ENCODE measurements at regions not wholly inside any gene's neighbourhood (a gene's known extent, or its start where the extent isn't known, plus 50 kb on each side); places are given as distances from the start of the nearest gene placed in this dataset.
A peak's percentile ranks its signal among the peaks of the same experiment; 100 is the strongest.

DNA sequence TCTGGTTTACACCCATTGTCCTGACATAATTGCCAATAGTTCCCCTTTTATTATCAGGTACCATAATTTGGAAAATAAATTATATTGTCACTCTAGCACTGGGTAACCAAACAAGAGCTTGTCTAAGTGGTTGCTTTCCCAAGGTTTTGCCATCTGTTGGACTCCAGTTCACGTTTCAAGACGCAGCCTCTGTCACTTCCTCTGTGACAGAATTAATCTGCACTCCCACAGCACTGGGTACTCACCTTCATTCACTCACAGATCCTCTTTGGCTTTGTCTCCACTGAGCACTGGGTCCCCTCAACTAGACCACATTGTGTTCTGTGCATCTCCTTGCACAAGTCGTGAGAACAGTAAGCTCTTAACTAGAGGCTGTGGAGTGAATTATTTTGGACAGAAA, 123.6 kb upstream of the JUN start:
- DNase-seq, result no peak
- Histone ChIP-seq H3K27me3 (ENCODE audit: insufficient read depth, low read length, poor library complexity) (no peaks in the 10 kb centered on the region), H2AK5ac (ENCODE audit: low read length) (no peak overlapping the region), H3K79me1 (ENCODE audit: low read length) (no peaks in the 10 kb centered on the region), H3K56ac (ENCODE audit: low read length) (peak overlapping the region; percentile 38), H2BK15ac (replicated peaks; ENCODE audit: low read depth) (no peak overlapping the region), H3K4me3 (ENCODE audit: low read length) (no peak overlapping the region), H3K79me2 (ENCODE audit: control insufficient read depth, insufficient read depth, low read length) (no peaks in the 10 kb centered on the region), H3K4ac (ENCODE audit: low read depth, low read length) (no peak overlapping the region), H3K23ac (ENCODE audit: low read length) (no peak overlapping the region), H3K9ac (ENCODE audit: low read length) (no peak overlapping the region), H4K8ac (ENCODE audit: low read depth, low read length) (no peak overlapping the region), H3K18ac (ENCODE audit: low read length) (no peak overlapping the region), H3K4me2 (ENCODE audit: low read length) (no peak overlapping the region), H3K36me3 (ENCODE audit: control insufficient read depth, insufficient read depth, low read length) (no peaks in the 10 kb centered on the region), H2BK120ac (ENCODE audit: low read depth, low read length) (no peak overlapping the region), H4K5ac (ENCODE audit: low read length) (no peak overlapping the region), H3K4me1 (ENCODE audit: control insufficient read depth, low read depth, low read length) (peaks cover 3% of the 10 kb centered on the region), H2BK5ac (ENCODE audit: low read length) (no peak overlapping the region), H3K27ac (ENCODE audit: low read depth, low read length) (no peak overlapping the region)
- WGBS (ENCODE audit: extremely low coverage, insufficient coverage, low lambda C conversion rate), result no CpG with 5 or more reads among the region's 3 CpGs

DNA sequence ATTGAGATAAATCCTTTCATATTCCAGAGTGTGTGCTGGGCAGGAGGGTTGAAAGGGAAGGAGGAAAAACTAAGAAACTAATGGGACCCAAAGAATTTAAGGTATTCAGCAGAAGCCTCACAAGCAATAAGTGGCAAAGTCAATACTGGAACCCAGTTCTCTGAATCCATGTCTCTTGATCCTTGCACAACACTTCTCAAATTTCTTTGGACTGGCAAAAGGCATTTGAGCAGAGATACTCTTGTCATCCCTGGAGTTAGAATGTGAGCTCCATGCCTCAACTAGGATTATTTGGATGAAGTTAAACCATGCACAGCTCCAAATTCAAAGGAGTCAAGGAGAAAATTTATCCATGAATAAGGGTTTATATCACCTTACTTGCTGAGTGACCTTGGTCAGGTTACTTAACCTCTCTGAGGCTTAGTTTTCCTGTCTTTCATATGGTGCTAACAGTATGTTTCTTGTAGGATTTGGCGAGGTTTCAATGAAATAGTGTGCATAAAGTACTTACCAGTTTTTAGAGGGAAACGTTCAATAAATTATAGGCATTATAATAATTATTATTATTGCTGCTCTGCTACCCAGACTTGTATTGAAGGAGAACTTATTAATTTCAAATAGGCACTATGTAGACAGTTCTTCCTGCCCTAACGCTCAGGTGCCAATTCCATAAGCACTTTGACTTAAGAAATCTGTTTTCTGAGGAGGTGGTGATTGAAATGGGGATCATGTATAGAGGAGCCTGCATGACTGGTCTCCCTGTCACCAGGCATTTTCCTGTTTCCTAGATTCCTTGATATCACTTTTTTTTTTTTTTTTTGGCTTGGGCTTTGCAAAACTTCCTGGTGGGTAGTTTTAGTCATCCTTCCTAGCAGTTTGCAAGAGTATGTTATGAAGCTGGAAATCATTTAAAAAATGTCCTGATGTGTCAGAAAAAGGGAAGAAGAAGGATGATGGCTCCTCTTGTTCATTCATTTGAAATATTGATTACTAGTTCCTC, 125.0 kb upstream of the JUN start:
- Histone ChIP-seq H3K4ac (ENCODE audit: low read depth, low read length) (no peak overlapping the region), H3K79me1 (ENCODE audit: low read length) (no peaks in the 10 kb centered on the region), H3K4me2 (ENCODE audit: low read length) (no peak overlapping the region), H3K36me3 (ENCODE audit: control insufficient read depth, insufficient read depth, low read length) (no peaks in the 10 kb centered on the region), H3K9ac (ENCODE audit: low read length) (no peak overlapping the region), H3K4me3 (ENCODE audit: low read length) (no peak overlapping the region), H4K8ac (ENCODE audit: low read depth, low read length) (no peak overlapping the region), H3K27me3 (ENCODE audit: insufficient read depth, low read length, poor library complexity) (no peaks in the 10 kb centered on the region), H3K56ac (ENCODE audit: low read length) (no peak overlapping the region), H3K79me2 (ENCODE audit: control insufficient read depth, insufficient read depth, low read length) (no peaks in the 10 kb centered on the region), H3K4me1 (ENCODE audit: control insufficient read depth, low read depth, low read length) (no peaks in the 10 kb centered on the region), H3K27ac (ENCODE audit: low read depth, low read length) (no peak overlapping the region), H2BK15ac (replicated peaks; ENCODE audit: low read depth) (no peak overlapping the region), H2BK5ac (ENCODE audit: low read length) (no peak overlapping the region), H2AK5ac (ENCODE audit: low read length) (no peak overlapping the region), H4K5ac (ENCODE audit: low read length) (no peak overlapping the region), H2BK120ac (ENCODE audit: low read depth, low read length) (no peak overlapping the region), H3K18ac (ENCODE audit: low read length) (no peak overlapping the region), H3K23ac (ENCODE audit: low read length) (no peak overlapping the region)
- WGBS (ENCODE audit: extremely low coverage, insufficient coverage, low lambda C conversion rate), result no CpG with 5 or more reads among the region's 3 CpGs
- no peak for DNase-seq

DNA sequence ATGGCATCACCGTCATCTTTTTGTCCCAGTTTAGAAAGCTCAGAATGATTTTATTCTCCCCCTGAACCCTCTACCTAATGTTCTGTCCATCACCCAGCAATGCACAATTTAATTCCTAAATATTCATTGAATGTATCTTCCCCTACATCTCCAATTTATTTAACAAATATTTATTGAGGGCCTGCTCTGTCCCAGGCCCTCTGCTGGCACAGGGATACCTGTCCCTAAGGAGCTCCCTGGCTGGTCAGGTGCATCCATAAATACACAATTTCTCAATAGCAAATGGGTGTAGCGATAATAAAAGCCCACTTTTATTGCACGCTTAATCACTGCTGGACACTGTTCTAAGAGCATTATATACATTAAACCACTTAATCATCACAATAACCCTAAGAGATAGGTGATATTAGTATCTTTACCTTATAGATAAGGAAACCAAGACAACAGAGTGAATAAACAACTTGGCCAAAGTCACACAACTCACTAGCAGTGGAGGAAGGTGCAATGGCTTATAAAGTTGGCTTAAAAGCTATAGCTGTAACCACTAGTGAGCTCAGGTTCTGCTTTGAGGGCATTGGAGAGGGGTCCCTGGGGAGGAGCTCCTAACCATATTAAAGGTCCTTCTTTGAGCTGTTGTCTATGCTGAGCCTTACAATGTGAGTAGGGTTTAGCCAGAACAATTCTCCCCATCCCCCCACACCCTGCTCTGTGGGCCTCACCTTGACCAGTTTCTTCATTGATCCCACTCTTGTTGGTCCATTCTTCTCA, 126.3 kb upstream of the JUN start:
- Histone ChIP-seq H4K5ac (ENCODE audit: low read length) (no peak overlapping the region), H2BK15ac (replicated peaks; ENCODE audit: low read depth) (no peak overlapping the region), H2AK5ac (ENCODE audit: low read length) (no peak overlapping the region), H3K4me3 (ENCODE audit: low read length) (no peak overlapping the region), H3K56ac (ENCODE audit: low read length) (no peak overlapping the region), H3K27ac (ENCODE audit: low read depth, low read length) (no peak overlapping the region), H3K23ac (ENCODE audit: low read length) (no peak overlapping the region), H2BK5ac (ENCODE audit: low read length) (no peak overlapping the region), H3K27me3 (ENCODE audit: insufficient read depth, low read length, poor library complexity) (no peaks in the 10 kb centered on the region), H3K79me2 (ENCODE audit: control insufficient read depth, insufficient read depth, low read length) (no peaks in the 10 kb centered on the region), H4K8ac (ENCODE audit: low read depth, low read length) (no peak overlapping the region), H3K4me2 (ENCODE audit: low read length) (no peak overlapping the region), H3K4me1 (ENCODE audit: control insufficient read depth, low read depth, low read length) (no peaks in the 10 kb centered on the region), H3K4ac (ENCODE audit: low read depth, low read length) (no peak overlapping the region), H3K18ac (ENCODE audit: low read length) (no peak overlapping the region), H3K79me1 (ENCODE audit: low read length) (no peaks in the 10 kb centered on the region), H3K36me3 (ENCODE audit: control insufficient read depth, insufficient read depth, low read length) (no peaks in the 10 kb centered on the region), H2BK120ac (ENCODE audit: low read depth, low read length) (no peak overlapping the region), H3K9ac (ENCODE audit: low read length) (no peak overlapping the region)
- no peak for DNase-seq
- no CpG with 5 or more reads among the region's 3 CpGs for WGBS (ENCODE audit: extremely low coverage, insufficient coverage, low lambda C conversion rate)

DNA sequence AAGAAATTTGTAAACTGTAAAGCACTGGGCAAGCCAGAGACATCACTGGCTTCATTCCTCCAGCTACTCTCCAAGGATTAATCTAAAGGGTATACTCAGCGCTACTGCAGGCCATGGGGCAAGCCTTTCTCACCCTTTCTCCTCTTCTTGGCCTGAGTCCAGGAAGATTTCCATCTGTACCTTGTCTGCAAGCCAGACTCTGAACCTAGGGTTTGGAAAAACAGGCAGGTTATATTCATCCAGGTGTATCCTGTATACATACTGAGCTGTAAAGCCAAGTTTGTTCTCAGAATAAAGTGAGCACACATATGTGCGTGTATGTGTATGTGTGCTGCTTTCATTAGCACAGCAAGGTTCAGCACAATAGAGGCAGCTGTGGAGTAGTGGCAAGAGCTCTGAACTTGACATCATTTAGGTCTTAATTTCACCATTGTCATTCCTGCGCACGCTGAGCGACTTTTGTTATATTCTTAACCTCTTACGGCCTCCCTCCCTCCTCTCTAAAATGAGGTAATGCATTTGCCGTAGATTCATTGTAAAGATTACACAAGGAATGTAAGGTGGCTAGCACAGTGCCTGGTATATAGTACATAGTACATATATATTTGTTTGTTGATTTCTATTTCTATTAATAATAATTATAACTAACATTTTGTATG, 128.1 kb upstream of the JUN start:
- no peak overlapping the region for H3K4me2 ChIP-seq (ENCODE audit: low read length)
- H3K36me3 ChIP-seq (ENCODE audit: control insufficient read depth, insufficient read depth, low read length), result no peaks in the 10 kb centered on the region
- H3K27ac ChIP-seq (ENCODE audit: low read depth, low read length), result no peak overlapping the region

DNA sequence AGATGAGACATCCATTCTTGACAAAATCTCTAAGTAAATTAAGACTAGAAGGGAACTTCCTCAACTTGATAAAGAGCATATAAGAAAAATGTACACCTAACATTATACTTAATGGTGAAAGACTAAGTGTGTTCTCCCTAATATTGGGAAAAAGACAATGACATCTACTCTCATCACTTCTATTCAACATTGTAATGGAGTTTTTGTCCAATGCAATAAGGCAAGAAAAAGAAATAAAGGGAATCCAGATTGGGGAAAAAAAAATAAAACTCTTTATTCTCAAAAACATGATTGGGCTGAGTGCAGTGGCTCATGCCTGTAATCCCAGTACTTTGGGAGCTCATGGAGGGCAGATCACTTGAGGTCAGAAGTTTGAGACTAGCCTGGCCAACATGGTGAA, 131.1 kb upstream of the JUN start:
- H3K4ac ChIP-seq (ENCODE audit: low read depth, low read length), result no peak overlapping the region
- no peak overlapping the region for H3K18ac ChIP-seq (ENCODE audit: low read length)
- DNase-seq, result no peak
- no peaks in the 10 kb centered on the region for H3K79me2 ChIP-seq (ENCODE audit: control insufficient read depth, insufficient read depth, low read length)
- H3K79me1 ChIP-seq (ENCODE audit: low read length), result no peaks in the 10 kb centered on the region
- H3K27ac ChIP-seq (ENCODE audit: low read depth, low read length), result no peak overlapping the region
- no peaks in the 10 kb centered on the region for H3K27me3 ChIP-seq (ENCODE audit: insufficient read depth, low read length, poor library complexity)
- no peak overlapping the region for H3K56ac ChIP-seq (ENCODE audit: low read length)
- H3K23ac ChIP-seq (ENCODE audit: low read length), result no peak overlapping the region
- no peak overlapping the region for H3K9ac ChIP-seq (ENCODE audit: low read length)
- no peaks in the 10 kb centered on the region for H3K4me1 ChIP-seq (ENCODE audit: control insufficient read depth, low read depth, low read length)
- no peak overlapping the region for H2BK120ac ChIP-seq (ENCODE audit: low read depth, low read length)
- no peak overlapping the region for H4K8ac ChIP-seq (ENCODE audit: low read depth, low read length)
- H2BK15ac ChIP-seq (replicated peaks; ENCODE audit: low read depth), result no peak overlapping the region
- no peaks in the 10 kb centered on the region for H3K36me3 ChIP-seq (ENCODE audit: control insufficient read depth, insufficient read depth, low read length)
- H3K4me2 ChIP-seq (ENCODE audit: low read length), result no peak overlapping the region
- H3K4me3 ChIP-seq (ENCODE audit: low read length), result no peak overlapping the region
- H2AK5ac ChIP-seq (ENCODE audit: low read length), result no peak overlapping the region
- no peak overlapping the region for H4K5ac ChIP-seq (ENCODE audit: low read length)
- H2BK5ac ChIP-seq (ENCODE audit: low read length), result no peak overlapping the region

More for the DNA sequence above, 128.1 kb upstream of the JUN start:
- Histone ChIP-seq H3K23ac (ENCODE audit: low read length) (no peak overlapping the region), H3K4me3 (ENCODE audit: low read length) (no peak overlapping the region), H2BK15ac (replicated peaks; ENCODE audit: low read depth) (no peak overlapping the region), H3K27me3 (ENCODE audit: insufficient read depth, low read length, poor library complexity) (no peaks in the 10 kb centered on the region), H3K79me1 (ENCODE audit: low read length) (no peaks in the 10 kb centered on the region), H3K18ac (ENCODE audit: low read length) (no peak overlapping the region), H4K5ac (ENCODE audit: low read length) (no peak overlapping the region), H3K9ac (ENCODE audit: low read length) (no peak overlapping the region), H3K56ac (ENCODE audit: low read length) (no peak overlapping the region), H2BK120ac (ENCODE audit: low read depth, low read length) (no peak overlapping the region), H2BK5ac (ENCODE audit: low read length) (no peak overlapping the region), H3K79me2 (ENCODE audit: control insufficient read depth, insufficient read depth, low read length) (no peaks in the 10 kb centered on the region), H3K4me1 (ENCODE audit: control insufficient read depth, low read depth, low read length) (no peaks in the 10 kb centered on the region), H4K8ac (ENCODE audit: low read depth, low read length) (no peak overlapping the region), H2AK5ac (ENCODE audit: low read length) (no peak overlapping the region), H3K4ac (ENCODE audit: low read depth, low read length) (no peak overlapping the region)
- DNase-seq, result no peak
- WGBS (ENCODE audit: extremely low coverage, insufficient coverage, low lambda C conversion rate), result no CpG with 5 or more reads among the region's 7 CpGs

Measured in mesendoderm (in vitro differentiated cells).